ENCODE measurements at regions not wholly inside any gene's neighbourhood (a gene's known extent, or its start where the extent isn't known, plus 50 kb on each side); places are given as distances from the start of the nearest gene placed in this dataset.

DNA sequence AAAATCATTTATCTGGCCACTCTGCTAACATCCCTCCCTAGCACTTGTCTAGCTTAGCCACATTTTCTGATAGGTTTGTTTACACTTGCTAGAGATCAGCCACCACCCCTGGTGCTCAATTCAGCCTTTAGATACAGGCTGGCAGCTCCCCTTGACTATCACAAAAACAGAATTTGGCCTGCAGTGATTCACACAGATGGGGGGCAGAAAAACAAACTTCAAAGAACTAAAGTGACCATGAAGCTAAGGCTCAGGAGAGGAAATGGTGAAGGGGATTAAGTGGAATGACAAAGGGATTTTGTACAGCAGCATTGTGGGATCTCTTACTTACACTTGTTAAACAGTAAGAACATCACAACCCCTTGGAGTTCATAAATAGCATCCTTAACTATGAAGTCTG lies 1718.0 kb upstream of the PCDH7 start (continued):
- TF ChIP-seq ZNF114 (CRISPR knock-in tag; IDR thresholded peaks at IDR 0.05) (peak; percentile 53; the same call in 1 of the 2 replicates), JUNB (IDR thresholded peaks at IDR 0.05; ENCODE audit: unreplicated experiment) (no peak), POLR2AphosphoS5 (IDR thresholded peaks at IDR 0.05; ENCODE audit: low read depth) (no peak)
- TF ChIP-seq, protein P1, sequence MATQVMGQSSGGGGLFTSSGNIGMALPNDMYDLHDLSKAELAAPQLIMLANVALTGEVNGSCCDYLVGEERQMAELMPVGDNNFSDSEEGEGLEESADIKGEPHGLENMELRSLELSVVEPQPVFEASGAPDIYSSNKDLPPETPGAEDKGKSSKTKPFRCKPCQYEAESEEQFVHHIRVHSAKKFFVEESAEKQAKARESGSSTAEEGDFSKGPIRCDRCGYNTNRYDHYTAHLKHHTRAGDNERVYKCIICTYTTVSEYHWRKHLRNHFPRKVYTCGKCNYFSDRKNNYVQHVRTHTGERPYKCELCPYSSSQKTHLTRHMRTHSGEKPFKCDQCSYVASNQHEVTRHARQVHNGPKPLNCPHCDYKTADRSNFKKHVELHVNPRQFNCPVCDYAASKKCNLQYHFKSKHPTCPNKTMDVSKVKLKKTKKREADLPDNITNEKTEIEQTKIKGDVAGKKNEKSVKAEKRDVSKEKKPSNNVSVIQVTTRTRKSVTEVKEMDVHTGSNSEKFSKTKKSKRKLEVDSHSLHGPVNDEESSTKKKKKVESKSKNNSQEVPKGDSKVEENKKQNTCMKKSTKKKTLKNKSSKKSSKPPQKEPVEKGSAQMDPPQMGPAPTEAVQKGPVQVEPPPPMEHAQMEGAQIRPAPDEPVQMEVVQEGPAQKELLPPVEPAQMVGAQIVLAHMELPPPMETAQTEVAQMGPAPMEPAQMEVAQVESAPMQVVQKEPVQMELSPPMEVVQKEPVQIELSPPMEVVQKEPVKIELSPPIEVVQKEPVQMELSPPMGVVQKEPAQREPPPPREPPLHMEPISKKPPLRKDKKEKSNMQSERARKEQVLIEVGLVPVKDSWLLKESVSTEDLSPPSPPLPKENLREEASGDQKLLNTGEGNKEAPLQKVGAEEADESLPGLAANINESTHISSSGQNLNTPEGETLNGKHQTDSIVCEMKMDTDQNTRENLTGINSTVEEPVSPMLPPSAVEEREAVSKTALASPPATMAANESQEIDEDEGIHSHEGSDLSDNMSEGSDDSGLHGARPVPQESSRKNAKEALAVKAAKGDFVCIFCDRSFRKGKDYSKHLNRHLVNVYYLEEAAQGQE (IDR thresholded peaks at IDR 0.05; ENCODE audit: unreplicated experiment), result no peak

DNA sequence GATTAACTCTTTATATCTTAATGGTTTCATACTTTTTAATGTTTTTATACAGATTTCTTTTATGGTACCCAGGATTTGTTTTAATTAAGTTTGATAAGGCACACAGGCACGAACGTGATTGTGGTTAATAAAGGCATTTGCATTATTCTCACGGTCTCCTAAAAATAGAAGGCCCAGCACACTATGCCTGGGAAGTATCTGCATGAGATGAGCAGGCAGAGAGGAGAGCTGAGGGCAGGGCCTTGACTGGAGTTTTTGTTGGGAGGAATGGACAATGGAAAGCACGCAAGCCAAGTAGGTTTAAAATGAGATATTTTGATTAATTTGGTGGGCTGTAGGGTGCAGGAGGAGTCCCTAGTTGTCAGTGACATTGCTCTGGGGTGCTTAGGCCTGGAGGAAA lies 1714.3 kb upstream of the PCDH7 start:
- H4K20me1 ChIP-seq (replicated peaks; ENCODE audit: insufficient read depth), result no peaks in the 10 kb centered on the region
- peaks cover 32% of the 10 kb centered on the region for H3K4me1 ChIP-seq (ENCODE audit: insufficient read depth)
- Mint-ChIP-seq H3K27me3 (ENCODE audit: insufficient read depth, low read depth, poor library complexity) (peaks cover 3% of the 10 kb centered on the region), H3K9me3 (no peaks in the 10 kb centered on the region; the same call in 2 of the 3 replicates), H3K27ac (no peak overlapping the region), H3K4me3 (no peak overlapping the region), H3K4me1 (peaks cover 49% of the 10 kb centered on the region), H3K36me3 (ENCODE audit: low read depth) (no peaks in the 10 kb centered on the region)
- no peak overlapping the region for H3K4me2 ChIP-seq
- no peak overlapping the region for H2AFZ ChIP-seq
- no peak for ATAC-seq
- no peak overlapping the region for H3K4me3 ChIP-seq
- H3K27me3 ChIP-seq (ENCODE audit: insufficient read depth), result no peaks in the 10 kb centered on the region
- H3K27ac ChIP-seq (ENCODE audit: low read depth), result no peak overlapping the region
- DNase-seq (ENCODE audit: low spot score), result no peak
- H3F3A ChIP-seq (replicated peaks; ENCODE audit: low read depth), result no peaks in the 10 kb centered on the region
- H3K36me3 ChIP-seq (ENCODE audit: insufficient read depth), result no peaks in the 10 kb centered on the region
- no peaks in the 10 kb centered on the region for H3K79me2 ChIP-seq (replicated peaks; ENCODE audit: insufficient read depth)
- no peaks in the 10 kb centered on the region for H3K9me2 ChIP-seq (ENCODE audit: insufficient read depth)
- TF ChIP-seq, protein P2, sequence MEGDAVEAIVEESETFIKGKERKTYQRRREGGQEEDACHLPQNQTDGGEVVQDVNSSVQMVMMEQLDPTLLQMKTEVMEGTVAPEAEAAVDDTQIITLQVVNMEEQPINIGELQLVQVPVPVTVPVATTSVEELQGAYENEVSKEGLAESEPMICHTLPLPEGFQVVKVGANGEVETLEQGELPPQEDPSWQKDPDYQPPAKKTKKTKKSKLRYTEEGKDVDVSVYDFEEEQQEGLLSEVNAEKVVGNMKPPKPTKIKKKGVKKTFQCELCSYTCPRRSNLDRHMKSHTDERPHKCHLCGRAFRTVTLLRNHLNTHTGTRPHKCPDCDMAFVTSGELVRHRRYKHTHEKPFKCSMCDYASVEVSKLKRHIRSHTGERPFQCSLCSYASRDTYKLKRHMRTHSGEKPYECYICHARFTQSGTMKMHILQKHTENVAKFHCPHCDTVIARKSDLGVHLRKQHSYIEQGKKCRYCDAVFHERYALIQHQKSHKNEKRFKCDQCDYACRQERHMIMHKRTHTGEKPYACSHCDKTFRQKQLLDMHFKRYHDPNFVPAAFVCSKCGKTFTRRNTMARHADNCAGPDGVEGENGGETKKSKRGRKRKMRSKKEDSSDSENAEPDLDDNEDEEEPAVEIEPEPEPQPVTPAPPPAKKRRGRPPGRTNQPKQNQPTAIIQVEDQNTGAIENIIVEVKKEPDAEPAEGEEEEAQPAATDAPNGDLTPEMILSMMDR (conservative IDR thresholded peaks at IDR 0.05; ENCODE audit: low read depth in 2 of 2), result no peak
- TF ChIP-seq ZNF331 (CRISPR knock-in tag; IDR thresholded peaks at IDR 0.05; ENCODE audit: low read depth) (no peak), ZNF114 (CRISPR knock-in tag; IDR thresholded peaks at IDR 0.05) (no peak), STAT1 (IDR thresholded peaks at IDR 0.05; ENCODE audit: unreplicated experiment) (no peak), NANOG (IDR thresholded peaks at IDR 0.05; ENCODE audit: borderline replicate concordance) (no peak)
- TF ChIP-seq, protein P3, sequence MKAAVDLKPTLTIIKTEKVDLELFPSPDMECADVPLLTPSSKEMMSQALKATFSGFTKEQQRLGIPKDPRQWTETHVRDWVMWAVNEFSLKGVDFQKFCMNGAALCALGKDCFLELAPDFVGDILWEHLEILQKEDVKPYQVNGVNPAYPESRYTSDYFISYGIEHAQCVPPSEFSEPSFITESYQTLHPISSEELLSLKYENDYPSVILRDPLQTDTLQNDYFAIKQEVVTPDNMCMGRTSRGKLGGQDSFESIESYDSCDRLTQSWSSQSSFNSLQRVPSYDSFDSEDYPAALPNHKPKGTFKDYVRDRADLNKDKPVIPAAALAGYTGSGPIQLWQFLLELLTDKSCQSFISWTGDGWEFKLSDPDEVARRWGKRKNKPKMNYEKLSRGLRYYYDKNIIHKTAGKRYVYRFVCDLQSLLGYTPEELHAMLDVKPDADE (IDR thresholded peaks at IDR 0.05), result no peak
- TF ChIP-seq, protein P1 (IDR thresholded peaks at IDR 0.05; ENCODE audit: unreplicated experiment), result no peak
